HCT116 (cell line): ENCODE measurements at regions not wholly inside any gene's neighbourhood (a gene's known extent, or its start where the extent isn't known, plus 50 kb on each side); places are given as distances from the start of the nearest gene placed in this dataset.
A peak's percentile ranks its signal among the peaks of the same experiment; 100 is the strongest.
"Not testable (repeated sequence)": the region's sequence is repeated elsewhere in the genome, so short reads cannot be mapped to it uniquely, and the experiment has no call there.

Experiments used
- ATAC-seq: fragments of 200-7000 bp; cut with Tn5 transposase; 2 replicates; pipeline ENCODE4 v1.9.1; 2020; ENCODE audit warnings: mild to moderate bottlenecking, moderate library complexity
- BruUV-seq: library from RNA; stranded (reverse); fragments of 400-500 nt; replicated peaks from 2 replicates; lab custom pipeline; 2021; lab: Mats Ljungman, UMichigan
- CTCF ChIA-PET: fragments of 300-600 bp; sonication (Branson Sonifier 250); formaldehyde crosslinking; loops from one replicate; lab custom pipeline; 2021; ENCODE audit warnings: antibody characterized with exemption; lab: Charles Lee
- POLR2A ChIA-PET: fragments of 300-600, 350-600 bp; sonication (Branson Sonifier 250); formaldehyde crosslinking; loops from one replicate; lab custom pipeline; 2021; ENCODE audit warnings: antibody characterized with exemption; lab: Charles Lee
- RAD21 ChIA-PET, 2 experiments: fragments of 300-600 bp; sonication (Branson Sonifier 250); formaldehyde crosslinking; loops; one replicate each; lab custom pipeline; 2023; ENCODE audit warnings: low total read pairs in 2 of 2; ENCODE audit not compliant: uncharacterized antibody in 2 of 2, unreplicated experiment in 2 of 2, low non-redundant PET in 1 of 2; lab: Charles Lee
- DNase-seq: peaks from one replicate; pipeline ENCODE4 v3.0.0-alpha.2; 2010; ENCODE audit warnings: low read depth, low spot score
- H2AFZ ChIP-seq: fragments of 200-600 bp; shearing (Covaris generic), sonication (generic); 2 replicates; pipeline ENCODE4 v1.6.1; 2017; ENCODE audit warnings: low read depth, mixed run types, mixed read lengths, antibody characterized with exemption, low read length; ENCODE audit not compliant: poor library complexity, severe bottlenecking
- H3K27ac ChIP-seq: 2 replicates; pipeline ENCODE4 v1.5.1; 2012; ENCODE audit warnings: low read depth, low read length
- H3K27me3 ChIP-seq: fragments of 200-600 bp; sonication (generic); 2 replicates; pipeline ENCODE4 v1.6.1; 2016; ENCODE audit warnings: mixed run types, low read length, mixed read lengths; ENCODE audit not compliant: insufficient read depth
- H3K36me3 ChIP-seq, 2 experiments: fragments of 200-500 bp in 1 of 2; fragments of 200-600 bp in 1 of 2; sonication (Bioruptor generic) in 1 of 2; sonication (generic) in 1 of 2; 2 replicates each; pipeline versions ENCODE4 v1.5.1 to v1.6.1; 2014 to 2016; ENCODE audit warnings: low read length in 2 of 2, inconsistent platforms in 1 of 2, mixed read lengths in 1 of 2, mixed run types in 1 of 2; ENCODE audit not compliant: insufficient read depth in 2 of 2, control insufficient read depth in 1 of 2
- H3K4me1 ChIP-seq, 2 experiments: fragments of 200-600 bp in 1 of 2; sonication (generic) in 1 of 2; 2 replicates each; pipeline versions ENCODE4 v1.5.1 to v1.6.1; 2012 to 2017; ENCODE audit warnings: low read length in 2 of 2, inconsistent platforms in 1 of 2, mild to moderate bottlenecking in 1 of 2, mixed read lengths in 1 of 2, mixed run types in 1 of 2, moderate library complexity in 1 of 2; ENCODE audit not compliant: insufficient read depth in 2 of 2, control insufficient read depth in 1 of 2
- H3K4me2 ChIP-seq: fragments of 200-600 bp; sonication (generic); 2 replicates; pipeline ENCODE4 v1.6.1; 2017; ENCODE audit warnings: mixed run types, low read length, mixed read lengths
- H3K4me3 ChIP-seq, 2 experiments: fragments of 200-600 bp in 1 of 2; sonication (generic) in 1 of 2; replicated peaks in 1 of 2; 2 replicates each; pipeline ENCODE4 v1.5.1; 2011 to 2016; ENCODE audit warnings: low read length in 2 of 2, control low read depth in 1 of 2, low read depth in 1 of 2, mild to moderate bottlenecking in 1 of 2, mixed read lengths in 1 of 2, mixed run types in 1 of 2
- H3K79me2 ChIP-seq: fragments of 200-600 bp; sonication (generic); 2 replicates; pipeline ENCODE4 v1.6.1; 2017; ENCODE audit warnings: mild to moderate bottlenecking, mixed run types, low read length, moderate library complexity, mixed read lengths; ENCODE audit not compliant: insufficient read depth
- H3K9ac ChIP-seq: fragments of 200-600 bp; sonication (generic); 2 replicates; pipeline ENCODE4 v1.6.1; 2016; ENCODE audit warnings: low read length, mixed read lengths
- H3K9me2 ChIP-seq: fragments of 200-600 bp; sonication (generic), shearing (Covaris generic); 2 replicates; pipeline ENCODE4 v1.6.1; 2017; ENCODE audit warnings: mixed run types, mild to moderate bottlenecking, moderate library complexity; ENCODE audit not compliant: insufficient read depth
- H3K9me3 ChIP-seq, 2 experiments: fragments of 200-500 bp in 1 of 2; fragments of 200-600 bp in 1 of 2; sonication (Bioruptor generic) in 1 of 2; sonication (generic) in 1 of 2; 2 replicates each; pipeline ENCODE4 v1.6.1; 2014 to 2017; ENCODE audit warnings: low read length in 2 of 2, mixed read lengths in 2 of 2, inconsistent platforms in 1 of 2, low read depth in 1 of 2, mild to moderate bottlenecking in 1 of 2, mixed run types in 1 of 2, moderate library complexity in 1 of 2; ENCODE audit not compliant: control insufficient read depth in 1 of 2, insufficient read depth in 1 of 2
- H4K20me1 ChIP-seq: fragments of 200-600 bp; sonication (generic), shearing (Covaris generic); 2 replicates; pipeline ENCODE4 v1.6.1; 2017; ENCODE audit warnings: mixed run types, mild to moderate bottlenecking, moderate library complexity; ENCODE audit not compliant: insufficient read depth
- ATF3 ChIP-seq: IDR thresholded peaks from 2 replicates; pipeline ENCODE4 v1.6.1; 2012
- ELF1 ChIP-seq: IDR thresholded peaks from 2 replicates; pipeline ENCODE4 v1.6.1; 2012; ENCODE audit warnings: low read depth, borderline replicate concordance
- EZH2 ChIP-seq: fragments of 200-600 bp; sonication (generic); IDR thresholded peaks from 2 replicates; pipeline ENCODE4 v1.6.1; 2017; ENCODE audit warnings: antibody characterized with exemption, mixed run types
- EZH2phosphoT487 ChIP-seq: fragments of 200-600 bp; IDR thresholded peaks from 2 replicates; pipeline ENCODE4 v1.6.1; 2018; ENCODE audit warnings: antibody characterized with exemption, borderline replicate concordance
- FOSL1 ChIP-seq: IDR thresholded peaks from 2 replicates; pipeline ENCODE4 v1.6.1; 2012; ENCODE audit warnings: low read depth
- JUND ChIP-seq: IDR thresholded peaks from 2 replicates; pipeline ENCODE4 v1.6.1; 2012
- POLR2AphosphoS5 ChIP-seq: IDR thresholded peaks from 2 replicates; pipeline ENCODE4 v1.6.1; 2011; ENCODE audit warnings: mild to moderate bottlenecking, low read depth, low read length, moderate library complexity
- SIN3A ChIP-seq: IDR thresholded peaks from 2 replicates; pipeline ENCODE4 v1.6.1; 2012; ENCODE audit warnings: low read depth
- intact Hi-C: fragments of 100-400 bp; cut with micrococcal nuclease; formaldehyde crosslinking; loops from 2 replicates; pipeline ENCODE4 v1.10.0; 2022

GRCh38 chr14:35213869-35214387 lies 78.3 kb upstream of the PSMA6 start:
- no peak for TF ChIP-seq ATF3
- no peak for TF ChIP-seq POLR2AphosphoS5
- TF ChIP-seq EZH2 = no peak
- TF ChIP-seq EZH2phosphoT487 = no peak
- TF ChIP-seq ELF1 = no peak
- peak; percentile 41; the same call in 1 of the 2 replicates for TF ChIP-seq FOSL1
- no peak; the same call in 1 of the 2 replicates for TF ChIP-seq SIN3A
- TF ChIP-seq JUND = peak; percentile 39
- Histone ChIP-seq H3K9ac (no peak overlapping the region), H3K79me2 (no peaks in the 10 kb centered on the region), H4K20me1 (no peaks in the 10 kb centered on the region), H2AFZ (no peak overlapping the region), H3K36me3 (no peaks in the 10 kb centered on the region), H3K4me3 (no peak overlapping the region), H3K4me2 (peak overlapping the region; percentile 45; the same call in 1 of the 2 replicates), H3K4me1 (peaks cover 22 to 23% of the 10 kb centered on the region in 2 experiments), H3K9me3 (no peaks in the 10 kb centered on the region), H3K27ac (peak overlapping the region; percentile 63; the same call in 1 of the 2 replicates), H3K27me3 (no peaks in the 10 kb centered on the region), H3K9me2 (no peaks in the 10 kb centered on the region)
- no peak for DNase-seq
- RAD21 ChIA-PET = interaction anchor here in 1 of 2 experiments (1.7 kb wide), 1 partner anchor 190 kb away, joined by 5 read pairs; the partner anchor contains the start of gene NFKBIA
- no TSS peak for BruUV-seq
- peak; percentile 72 for ATAC-seq
- CTCF ChIA-PET = no interaction called here
- POLR2A ChIA-PET = no interaction called here
- intact Hi-C loops = no loop called here

- BruUV-seq, H2AFZ ChIP-seq, DNase-seq, H4K20me1 ChIP-seq, H3K27me3 ChIP-seq, H3K4me3 ChIP-seq, intact Hi-C loops, H3K9me3 ChIP-seq, H3K36me3 ChIP-seq, H3K9me2 ChIP-seq, H3K9ac ChIP-seq, H3K79me2 ChIP-seq, ATAC-seq: not testable (repeated sequence)
- POLR2A ChIA-PET = interaction anchor here (0.9 kb wide), 1 partner anchor 190 kb away, joined by 4 read pairs; no protein-coding TSS in a partner anchor
- H3K4me1 ChIP-seq = peaks cover 22 to 23% of the 10 kb centered on the region in 2 experiments
- CTCF ChIA-PET = interaction anchor here (0.7 to 1.8 kb wide), 16 partner anchors 9 to 604 kb away, joined by 3 to 14 read pairs (median 4); partner anchors contain the start of gene NFKBIA
- RAD21 ChIA-PET = interaction anchor here (0.6 to 1.7 kb wide), 4 partner anchors 72 to 191 kb away, joined by 3 to 5 read pairs (median 4); partner anchors contain the start of gene NFKBIA (in 1 of the 2)
- peak overlapping the region; percentile 45; the same call in 1 of the 2 replicates for H3K4me2 ChIP-seq
- peak overlapping the region; percentile 63 for H3K27ac ChIP-seq
These were observed 77.8 kb upstream of the PSMA6 start for GRCh38 chr14:35214402-35214801.
